ENCODE measurements at regions not wholly inside any gene's neighbourhood (a gene's known extent, or its start where the extent isn't known, plus 50 kb on each side); places are given as distances from the start of the nearest gene placed in this dataset.

DNA sequence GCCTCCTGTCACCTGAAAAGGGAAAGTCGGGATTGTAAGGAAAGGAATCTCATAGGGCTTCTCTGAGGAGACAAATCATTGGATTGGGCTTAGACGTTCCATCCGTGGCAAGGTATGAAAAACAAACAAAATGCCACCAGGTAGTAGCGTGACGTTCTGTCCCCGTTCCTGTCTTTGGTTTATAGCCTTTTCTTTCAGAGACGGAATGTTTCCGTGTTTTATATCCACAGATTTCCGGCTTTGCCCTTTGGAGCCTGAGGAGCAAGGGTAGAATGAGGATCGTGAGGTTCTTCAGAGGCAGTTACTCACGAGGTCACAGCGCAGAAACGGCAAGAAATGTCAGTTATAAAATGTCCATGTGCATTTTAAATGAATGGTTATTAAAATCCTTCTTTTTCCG is 118.3 kb downstream of the TMEM18 start:
- no peaks in the 10 kb centered on the region for H3K9me2 ChIP-seq (ENCODE audit: insufficient read depth)
- H3K9me3 ChIP-seq (ENCODE audit: control insufficient read depth in 1 of 2, insufficient read depth in 1 of 2, low read depth in 1 of 2, low read length in 2 of 2), result no peaks in the 10 kb centered on the region
- RAD21 ChIA-PET (ENCODE audit: low non-redundant PET in 1 of 2, low total read pairs in 2 of 2, uncharacterized antibody in 2 of 2, unreplicated experiment in 2 of 2), result no interaction called here
- H3K4me2 ChIP-seq (ENCODE audit: low read length), result no peak overlapping the region
- DNase-seq (ENCODE audit: low read depth, low spot score) (no peak), ATAC-seq (no peak)
- POLR2A ChIA-PET, result no interaction called here
- no peak overlapping the region for H3K4me3 ChIP-seq (replicated peaks in 1 of 2; ENCODE audit: low read depth in 1 of 2, low read length in 2 of 2)
- no peaks in the 10 kb centered on the region for H4K20me1 ChIP-seq (ENCODE audit: insufficient read depth)
- H3K36me3 ChIP-seq (ENCODE audit: control insufficient read depth in 1 of 2, insufficient read depth in 2 of 2, low read length in 2 of 2), result no peaks in the 10 kb centered on the region
- peaks cover 38% of the 10 kb centered on the region for H3K27me3 ChIP-seq (ENCODE audit: insufficient read depth, low read length)
- no peaks in the 10 kb centered on the region for H3K4me1 ChIP-seq (ENCODE audit: control insufficient read depth in 1 of 2, insufficient read depth in 2 of 2, low read length in 2 of 2)
- no peak for TF ChIP-seq CBX3 (IDR thresholded peaks at IDR 0.05; ENCODE audit: low read depth)
- no peak for TF ChIP-seq CTCF (IDR thresholded peaks at IDR 0.05 in 2 of 3, conservative IDR thresholded peaks at IDR 0.05 in 1 of 3; ENCODE audit: borderline replicate concordance in 1 of 3, insufficient read depth in 1 of 3, low read depth in 2 of 3, low read length in 2 of 3)
- TF ChIP-seq POLR2A (IDR thresholded peaks at IDR 0.05; ENCODE audit: borderline replicate concordance, extremely low read depth, insufficient read depth, insufficient read length), result no peak
- no peak for TF ChIP-seq ELF1 (IDR thresholded peaks at IDR 0.05; ENCODE audit: borderline replicate concordance, low read depth)
- TF ChIP-seq SP1 (IDR thresholded peaks at IDR 0.05; ENCODE audit: low read depth), result no peak
- TF ChIP-seq, protein P1, sequence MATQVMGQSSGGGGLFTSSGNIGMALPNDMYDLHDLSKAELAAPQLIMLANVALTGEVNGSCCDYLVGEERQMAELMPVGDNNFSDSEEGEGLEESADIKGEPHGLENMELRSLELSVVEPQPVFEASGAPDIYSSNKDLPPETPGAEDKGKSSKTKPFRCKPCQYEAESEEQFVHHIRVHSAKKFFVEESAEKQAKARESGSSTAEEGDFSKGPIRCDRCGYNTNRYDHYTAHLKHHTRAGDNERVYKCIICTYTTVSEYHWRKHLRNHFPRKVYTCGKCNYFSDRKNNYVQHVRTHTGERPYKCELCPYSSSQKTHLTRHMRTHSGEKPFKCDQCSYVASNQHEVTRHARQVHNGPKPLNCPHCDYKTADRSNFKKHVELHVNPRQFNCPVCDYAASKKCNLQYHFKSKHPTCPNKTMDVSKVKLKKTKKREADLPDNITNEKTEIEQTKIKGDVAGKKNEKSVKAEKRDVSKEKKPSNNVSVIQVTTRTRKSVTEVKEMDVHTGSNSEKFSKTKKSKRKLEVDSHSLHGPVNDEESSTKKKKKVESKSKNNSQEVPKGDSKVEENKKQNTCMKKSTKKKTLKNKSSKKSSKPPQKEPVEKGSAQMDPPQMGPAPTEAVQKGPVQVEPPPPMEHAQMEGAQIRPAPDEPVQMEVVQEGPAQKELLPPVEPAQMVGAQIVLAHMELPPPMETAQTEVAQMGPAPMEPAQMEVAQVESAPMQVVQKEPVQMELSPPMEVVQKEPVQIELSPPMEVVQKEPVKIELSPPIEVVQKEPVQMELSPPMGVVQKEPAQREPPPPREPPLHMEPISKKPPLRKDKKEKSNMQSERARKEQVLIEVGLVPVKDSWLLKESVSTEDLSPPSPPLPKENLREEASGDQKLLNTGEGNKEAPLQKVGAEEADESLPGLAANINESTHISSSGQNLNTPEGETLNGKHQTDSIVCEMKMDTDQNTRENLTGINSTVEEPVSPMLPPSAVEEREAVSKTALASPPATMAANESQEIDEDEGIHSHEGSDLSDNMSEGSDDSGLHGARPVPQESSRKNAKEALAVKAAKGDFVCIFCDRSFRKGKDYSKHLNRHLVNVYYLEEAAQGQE (IDR thresholded peaks at IDR 0.05; ENCODE audit: low read depth), result no peak
- no peak for TF ChIP-seq EZH2 (IDR thresholded peaks at IDR 0.05)
- no peak for TF ChIP-seq TCF7L2 (IDR thresholded peaks at IDR 0.05; ENCODE audit: borderline replicate concordance, extremely low read depth, insufficient read depth, insufficient read length)
- no peak for TF ChIP-seq ZBTB33 (IDR thresholded peaks at IDR 0.05; ENCODE audit: extremely low read depth, insufficient replicate concordance, low read length)
- TF ChIP-seq JUND (IDR thresholded peaks at IDR 0.05), result no peak
- TF ChIP-seq ATF3 (IDR thresholded peaks at IDR 0.05), result no peak
- no peak for TF ChIP-seq POLR2AphosphoS5 (IDR thresholded peaks at IDR 0.05; ENCODE audit: low read depth, low read length)
- no peak for TF ChIP-seq RAD21 (IDR thresholded peaks at IDR 0.05; ENCODE audit: low read depth)
- TF ChIP-seq YY1 (IDR thresholded peaks at IDR 0.05; ENCODE audit: extremely low read depth, insufficient replicate concordance, low read depth, low read length), result no peak
- no peak for TF ChIP-seq SRF (IDR thresholded peaks at IDR 0.05; ENCODE audit: low read depth)
- TF ChIP-seq EGR1 (IDR thresholded peaks at IDR 0.05; ENCODE audit: low read depth), result no peak
- H3K27ac ChIP-seq (ENCODE audit: low read depth, low read length), result no peak overlapping the region
- no peaks in the 10 kb centered on the region for H3K79me2 ChIP-seq (ENCODE audit: insufficient read depth, low read length)
- no peak overlapping the region for H3K9ac ChIP-seq (ENCODE audit: low read length)
- no peak overlapping the region for H2AFZ ChIP-seq (ENCODE audit: low read depth, low read length, poor library complexity, severe bottlenecking)
- intact Hi-C loops (cut with micrococcal nuclease), result no loop called here
- no TSS peak for BruUV-seq (replicated peaks)
- CTCF ChIA-PET, result no interaction called here

Data from HCT116 (cell line).